HL-60 (cell line): ENCODE measurements at regions not wholly inside any gene's neighbourhood (a gene's known extent, or its start where the extent isn't known, plus 50 kb on each side); places are given as distances from the start of the nearest gene placed in this dataset.
"Not testable (repeated sequence)": the region's sequence is repeated elsewhere in the genome, so short reads cannot be mapped to it uniquely, and the experiment has no call there.

Source experiments
- DNase-seq, 2 experiments: peaks; one replicate each; pipeline ENCODE4 v3.0.0-alpha.2; 2010 to 2020; ENCODE audit warnings: low read depth in 1 of 2, low spot score in 1 of 2
- H3K27ac ChIP-seq: fragments of 250-450 bp; sonication (Bioruptor Pico); replicated peaks from 2 replicates; pipeline ENCODE4 v1.5.1; 2020; ENCODE audit warnings: mild to moderate bottlenecking, moderate library complexity
- H3K27me3 ChIP-seq: fragments of 250-450 bp; sonication (Bioruptor Pico); 2 replicates; pipeline ENCODE4 v1.5.1; 2021; ENCODE audit warnings: mild to moderate bottlenecking, moderate library complexity; ENCODE audit not compliant: insufficient read depth, poor library complexity, severe bottlenecking
- H3K4me3 ChIP-seq: replicated peaks from 2 replicates; pipeline ENCODE4 v1.5.1; 2011; ENCODE audit warnings: mild to moderate bottlenecking, control low read depth, low read length; ENCODE audit not compliant: insufficient read depth
- CTCF ChIP-seq: IDR thresholded peaks from one replicate; pipeline ENCODE4 v1.5.1; 2011; ENCODE audit warnings: low read length, control low read depth, inconsistent platforms; ENCODE audit not compliant: insufficient read depth
- GABPA ChIP-seq: IDR thresholded peaks from 2 replicates; pipeline ENCODE4 v1.6.1; 2012; ENCODE audit warnings: low read depth
- POLR2AphosphoS5 ChIP-seq: IDR thresholded peaks from 2 replicates; pipeline ENCODE4 v1.6.1; 2012; ENCODE audit warnings: low read depth
- REST ChIP-seq: IDR thresholded peaks from 2 replicates; pipeline ENCODE4 v1.6.1; 2012; ENCODE audit warnings: low read depth; ENCODE audit not compliant: insufficient replicate concordance
- SPI1 ChIP-seq: IDR thresholded peaks from 2 replicates; pipeline ENCODE4 v1.6.1; 2012; ENCODE audit warnings: low read depth, mild to moderate bottlenecking, borderline replicate concordance

GRCh38 chr1:5769146-5769545 is 223.1 kb downstream of the NPHP4 start:
- TF ChIP-seq CTCF (no peak), POLR2AphosphoS5 (no peak), SPI1 (no peak), GABPA (no peak), REST (no peak)
- Histone ChIP-seq H3K27ac (no peak overlapping the region), H3K4me3 (no peak overlapping the region), H3K27me3 (no peaks in the 10 kb centered on the region)
- no peak for DNase-seq

- no peak for TF ChIP-seq CTCF
- TF ChIP-seq POLR2AphosphoS5: no peak
- TF ChIP-seq REST: no peak
- no peak for TF ChIP-seq GABPA
- TF ChIP-seq SPI1: no peak
- H3K27me3 ChIP-seq: no peaks in the 10 kb centered on the region
- DNase-seq: no peak
- H3K4me3 ChIP-seq: no peak overlapping the region
- no peak overlapping the region for H3K27ac ChIP-seq
Observed at GRCh38 chr1:5768014-5768413, 224.2 kb downstream of the NPHP4 start.

- not testable (repeated sequence) for H3K27ac ChIP-seq, DNase-seq, H3K27me3 ChIP-seq, H3K4me3 ChIP-seq
Observed at GRCh38 chr1:5766996-5767395, 225.2 kb downstream of the NPHP4 start.

GRCh38 chr1:5765997-5766913 is 226.0 kb downstream of the NPHP4 start:
- no peak overlapping the region for H3K27ac ChIP-seq
- H3K27me3 ChIP-seq: no peaks in the 10 kb centered on the region
- H3K4me3 ChIP-seq: no peak overlapping the region
- TF ChIP-seq REST: no peak
- TF ChIP-seq SPI1: no peak
- no peak for TF ChIP-seq GABPA
- no peak for TF ChIP-seq CTCF
- TF ChIP-seq POLR2AphosphoS5: no peak
- DNase-seq: no peak
